ENCODE measurements at regions not wholly inside any gene's neighbourhood (a gene's known extent, or its start where the extent isn't known, plus 50 kb on each side); places are given as distances from the start of the nearest gene placed in this dataset.

DNA sequence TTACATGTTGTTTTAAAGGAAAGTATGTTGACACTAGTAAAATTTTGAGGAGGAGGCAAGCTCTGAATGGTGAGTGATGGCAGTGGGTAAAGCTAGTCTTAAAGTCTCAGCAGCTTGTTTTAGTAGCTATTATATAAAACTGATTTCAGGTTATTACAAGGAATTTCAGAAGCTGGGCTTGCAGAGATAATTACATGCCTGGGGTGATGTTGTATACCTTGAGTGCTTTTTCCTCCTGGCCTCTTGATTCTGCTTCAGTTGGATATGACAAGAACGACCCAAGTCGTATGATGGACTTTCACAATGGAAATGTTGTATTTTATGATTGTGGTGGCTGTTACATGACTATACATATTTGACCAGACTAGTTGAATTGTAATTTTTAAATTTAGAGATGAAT is 175.5 kb upstream of the ADGRL3 start:
- FAIRE-seq (no peak), DNase-seq (ENCODE audit: insufficient read length, low spot score) (no peak)

GRCh38 chr4:61027939-61028338 is 172.2 kb upstream of the ADGRL3 start:
- no peak for DNase-seq (ENCODE audit: insufficient read length, low spot score)

GRCh38 chr4:61036071-61036684 is 163.9 kb upstream of the ADGRL3 start:
- DNase-seq (ENCODE audit: insufficient read length, low spot score) (no peak), FAIRE-seq (no peak)

More at GRCh38 chr4:61027939-61028338, 172.2 kb upstream of the ADGRL3 start:
- FAIRE-seq = no peak

DNA sequence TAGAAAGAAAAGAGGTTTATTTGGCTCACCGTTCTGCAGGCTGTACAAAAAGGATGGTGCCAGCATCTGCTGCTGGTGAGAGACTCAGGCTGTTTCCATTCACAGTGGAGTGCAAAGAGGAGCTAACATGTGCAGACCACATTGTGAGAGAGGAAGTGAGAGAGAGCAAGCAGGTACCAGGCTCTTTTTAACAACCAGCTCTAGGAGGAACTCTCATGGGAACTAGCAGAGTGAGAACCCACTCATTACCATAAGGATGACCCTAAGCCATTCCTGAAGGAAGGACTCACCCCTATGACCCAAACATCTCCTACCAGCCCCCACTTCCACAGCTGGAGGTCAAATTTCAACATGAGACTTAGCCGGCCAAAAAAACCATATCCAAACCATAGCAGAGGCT is 158.6 kb upstream of the ADGRL3 start:
- no peak for FAIRE-seq
- no peak for DNase-seq (ENCODE audit: insufficient read length, low spot score)

DNA sequence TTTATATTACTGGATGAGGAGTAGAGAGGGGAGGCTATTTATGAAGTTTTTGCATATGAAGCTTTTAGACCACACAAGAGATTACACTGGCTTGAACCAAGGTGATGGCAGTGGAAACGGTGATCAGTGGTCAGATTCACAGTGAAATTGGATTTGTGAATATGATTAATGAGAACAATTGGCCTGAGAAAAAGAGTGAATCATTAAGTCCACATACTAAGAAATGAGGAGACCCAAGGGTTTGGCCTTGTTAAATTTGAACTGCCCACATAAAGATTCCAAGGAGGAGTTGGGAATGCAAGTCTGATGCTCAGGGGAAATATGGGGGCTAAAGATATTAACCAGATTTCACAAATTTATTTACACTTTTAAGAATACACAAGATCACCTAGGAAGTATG is 155.3 kb upstream of the ADGRL3 start:
- DNase-seq (ENCODE audit: insufficient read length, low spot score) (no peak), FAIRE-seq (no peak)

DNA sequence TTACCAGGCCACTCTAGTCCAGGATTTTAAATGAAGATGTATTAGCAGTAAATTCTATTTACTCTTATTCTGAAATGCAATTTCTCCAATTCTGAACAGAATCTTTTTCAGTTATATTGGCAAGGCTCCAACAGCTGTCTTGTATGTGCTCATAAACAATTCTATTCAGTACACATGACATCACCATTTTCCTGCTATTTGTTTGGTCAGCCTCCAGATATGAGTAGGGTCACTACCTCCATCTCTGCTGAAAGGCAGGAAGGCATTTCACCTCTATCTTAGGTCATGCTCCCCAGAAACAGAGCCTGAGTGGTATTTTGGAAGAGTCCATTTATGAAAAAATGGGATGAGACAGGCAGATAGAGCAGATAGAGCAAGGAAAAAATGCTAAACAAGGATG is 151.1 kb upstream of the ADGRL3 start:
- no peak for DNase-seq (ENCODE audit: insufficient read length, low spot score)

DNA sequence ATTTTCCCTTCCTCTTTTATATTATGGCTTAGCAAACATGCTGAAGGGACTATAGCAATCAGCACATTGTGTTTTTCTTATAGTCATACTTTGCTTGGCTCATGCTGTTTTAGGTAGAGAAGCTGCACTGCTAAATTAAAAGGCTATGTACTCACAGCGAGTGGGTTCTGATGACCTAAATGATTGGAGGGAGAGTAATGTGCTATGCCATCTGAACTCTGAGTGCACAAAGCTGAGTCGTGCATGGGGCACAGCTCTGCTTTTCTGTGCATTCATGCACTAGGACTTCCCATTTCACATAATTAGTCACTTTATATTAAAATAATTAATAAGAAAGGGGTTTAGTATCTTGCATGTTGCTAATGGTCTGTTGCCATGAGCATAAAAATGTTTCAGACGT is 132.7 kb upstream of the ADGRL3 start:
- FAIRE-seq = no peak
- no peak for DNase-seq (ENCODE audit: insufficient read length, low spot score)

More for the DNA sequence above, 151.1 kb upstream of the ADGRL3 start:
- no peak for FAIRE-seq

DNA sequence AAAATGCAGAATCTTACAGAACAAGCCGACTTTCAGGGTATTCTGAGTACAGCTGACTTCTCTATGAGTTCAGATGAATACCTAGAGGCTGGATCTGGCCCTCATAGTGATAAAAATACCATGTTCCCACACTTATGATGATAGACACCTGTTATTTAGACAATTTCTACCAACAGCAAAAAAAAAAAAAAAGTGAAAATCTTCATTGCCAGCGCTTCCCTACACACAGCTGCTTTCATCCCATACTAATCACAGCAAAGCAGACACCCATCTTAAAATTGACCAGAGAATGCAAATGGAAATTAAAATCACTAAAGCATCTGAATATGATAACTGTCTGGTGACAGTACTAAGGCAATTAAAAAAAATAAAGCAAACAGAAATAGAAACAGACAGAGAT is 132.1 kb upstream of the ADGRL3 start:
- no peak for DNase-seq (ENCODE audit: insufficient read length, low spot score)
- no peak for FAIRE-seq

GRCh38 chr4:61068745-61069144 is 131.4 kb upstream of the ADGRL3 start:
- FAIRE-seq (no peak), DNase-seq (ENCODE audit: insufficient read length, low spot score) (peak; percentile 3)

DNA sequence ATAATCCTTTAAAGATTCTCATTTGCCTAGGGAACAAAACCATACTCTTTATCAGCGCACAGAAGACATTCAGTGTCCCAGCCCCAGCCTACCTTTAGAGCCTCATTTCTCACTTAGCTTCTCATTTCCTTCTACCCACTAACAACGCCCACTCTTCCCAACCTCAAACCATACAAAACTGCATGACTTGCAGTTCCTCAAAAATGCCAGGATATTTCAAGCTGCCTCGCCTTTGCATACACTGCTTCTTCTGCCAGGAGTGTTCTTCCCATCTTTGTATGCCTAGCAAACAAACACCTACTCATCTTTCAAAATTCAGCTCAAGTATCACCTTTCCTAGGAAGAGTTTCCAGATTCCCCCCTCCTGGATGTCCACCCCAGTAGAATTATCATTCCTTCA is 129.9 kb upstream of the ADGRL3 start:
- FAIRE-seq (no peak), DNase-seq (ENCODE audit: insufficient read length, low spot score) (no peak)

DNA sequence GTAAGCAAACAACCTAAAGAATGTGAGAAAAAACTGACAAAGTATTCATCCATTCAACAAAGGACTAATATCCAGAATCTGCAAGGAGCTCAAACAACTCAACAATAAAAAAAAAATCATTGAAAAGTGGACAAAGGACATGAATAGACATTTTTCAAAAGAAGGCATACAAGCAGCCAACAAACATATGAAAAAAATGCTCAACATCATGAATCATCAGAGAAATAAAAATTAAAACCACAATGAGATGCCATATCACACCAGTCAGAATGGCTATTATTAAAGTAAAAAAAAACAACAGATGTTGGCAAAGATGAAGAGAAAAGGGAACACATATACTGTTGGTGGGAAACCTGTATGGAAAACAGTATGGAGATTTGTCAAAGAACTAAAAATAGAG is 120.7 kb upstream of the ADGRL3 start:
- DNase-seq (ENCODE audit: insufficient read length, low spot score) (no peak), FAIRE-seq (no peak)

DNA sequence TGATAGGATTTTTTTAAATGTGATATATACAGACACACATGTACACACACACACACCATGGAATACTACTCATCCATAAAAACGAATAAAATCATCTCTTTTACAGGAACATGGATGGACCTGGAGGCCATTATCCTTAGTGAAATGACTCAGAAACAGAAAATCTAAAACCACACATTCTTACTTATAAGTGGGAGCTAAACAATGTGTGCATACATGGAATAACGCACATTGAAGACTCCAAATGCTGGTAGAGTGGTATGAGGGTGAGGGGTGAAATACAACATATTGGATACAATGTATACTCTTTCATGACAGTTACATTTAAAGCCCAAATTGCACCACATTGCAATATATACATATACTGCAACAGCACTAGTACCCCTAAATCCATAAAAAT is 120.2 kb upstream of the ADGRL3 start:
- FAIRE-seq (no peak), DNase-seq (ENCODE audit: insufficient read length, low spot score) (no peak)

GRCh38 chr4:61085534-61085933 is 114.6 kb upstream of the ADGRL3 start:
- DNase-seq (ENCODE audit: insufficient read length, low spot score) (no peak), FAIRE-seq (no peak)

- FAIRE-seq = no peak
- no peak for DNase-seq (ENCODE audit: insufficient read length, low spot score)
Observed at GRCh38 chr4:61086357-61086756, 113.8 kb upstream of the ADGRL3 start.

DNA sequence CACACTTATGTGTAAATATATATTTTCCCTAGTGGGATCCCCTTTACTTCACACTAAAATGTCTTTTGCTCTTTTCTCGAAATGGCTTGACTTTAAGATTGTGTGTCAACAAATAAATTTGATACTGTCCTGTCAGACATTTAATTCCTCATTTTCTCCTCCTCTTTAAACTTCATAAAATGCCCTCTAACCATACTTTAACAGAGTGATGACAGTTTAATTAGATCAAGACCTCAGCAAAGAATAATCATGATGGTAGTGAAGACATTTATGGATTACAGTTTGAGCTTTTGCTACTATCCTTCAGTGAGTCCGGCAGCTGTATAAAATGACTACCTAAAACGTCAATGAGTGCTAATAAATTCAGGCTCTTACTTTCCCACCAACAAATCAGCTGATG is 113.1 kb upstream of the ADGRL3 start:
- no peak for DNase-seq (ENCODE audit: insufficient read length, low spot score)
- no peak for FAIRE-seq

DNA sequence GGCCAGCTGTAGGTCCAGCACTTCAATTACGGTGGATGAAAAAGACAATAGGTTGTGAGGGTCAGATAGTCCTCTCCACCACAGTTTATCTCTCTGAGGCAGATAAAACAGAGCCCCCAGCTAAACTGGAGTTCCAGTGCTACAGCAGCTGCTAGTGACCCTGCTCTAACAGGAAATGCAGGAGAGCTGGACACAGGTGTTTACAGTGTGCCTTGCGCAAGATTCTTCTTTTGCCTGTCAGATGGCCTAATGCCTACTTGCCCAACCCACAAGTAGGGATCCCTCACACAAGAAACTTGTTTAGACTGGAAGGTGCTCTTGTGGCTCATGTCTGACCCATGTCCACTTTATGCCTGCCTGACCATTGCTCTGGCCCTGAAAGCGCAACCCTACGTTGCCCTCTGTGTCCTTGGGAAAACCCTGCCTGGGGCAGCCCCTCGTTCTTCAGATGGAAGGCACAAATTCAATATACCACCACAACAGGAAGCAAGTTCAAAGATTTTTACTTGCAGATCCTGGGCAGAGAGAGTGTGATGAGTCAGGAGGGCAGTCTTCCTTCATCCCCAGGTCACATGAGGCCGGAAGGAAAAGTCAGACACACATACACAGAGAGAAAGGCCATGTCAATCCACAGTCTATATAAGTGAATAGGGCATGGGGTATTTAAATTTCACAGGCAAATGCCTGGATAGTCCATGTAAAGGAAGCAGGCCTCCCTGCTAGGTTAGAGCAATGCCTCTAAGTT is 105.1 kb upstream of the ADGRL3 start:
- FAIRE-seq (no peak), DNase-seq (ENCODE audit: insufficient read length, low spot score) (no peak)

DNA sequence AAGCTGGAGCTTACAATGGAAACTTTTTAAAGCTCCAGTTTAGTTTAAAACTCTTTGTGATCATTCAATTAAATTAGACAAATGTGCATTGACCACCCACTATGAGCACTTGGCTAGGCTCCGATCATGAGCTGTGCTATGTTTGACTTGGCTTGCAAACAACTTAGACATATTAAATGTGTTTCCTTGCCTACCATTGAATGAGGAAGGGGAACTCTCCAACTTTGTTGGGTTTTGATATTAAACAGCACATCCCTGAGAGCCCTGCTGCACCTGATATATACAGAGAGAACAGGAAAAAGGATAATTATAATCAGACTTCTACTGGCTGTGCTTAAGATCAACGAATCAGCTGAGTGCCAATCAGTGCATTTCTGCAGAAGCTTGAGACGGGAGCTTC is 71.4 kb upstream of the ADGRL3 start:
- DNase-seq (ENCODE audit: insufficient read length, low spot score) = no peak
- FAIRE-seq = no peak

DNA sequence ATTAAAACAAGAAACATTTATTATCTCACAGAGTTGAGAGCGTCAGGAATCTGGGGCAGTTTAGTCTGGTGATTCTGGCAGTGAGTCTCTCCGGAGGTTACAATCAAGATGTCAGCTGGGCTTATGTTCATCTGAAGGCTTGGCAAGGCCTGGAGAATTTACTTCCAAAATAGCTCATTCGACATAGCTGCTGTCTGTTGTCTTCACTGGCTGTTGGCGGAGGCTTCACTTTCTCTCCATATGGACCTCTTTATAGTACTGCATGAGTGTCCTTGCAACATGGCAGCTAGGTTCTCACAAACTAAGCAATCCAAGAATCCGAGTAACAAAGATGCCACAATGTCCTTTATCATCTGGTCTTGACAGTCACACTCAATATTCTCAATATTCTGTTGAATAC is 70.2 kb upstream of the ADGRL3 start:
- FAIRE-seq (no peak), DNase-seq (ENCODE audit: insufficient read length, low spot score) (no peak)

GRCh38 chr4:61143461-61143860 is 56.7 kb upstream of the ADGRL3 start:
- DNase-seq (ENCODE audit: insufficient read length, low spot score) = no peak

GRCh38 chr4:61149278-61149677 is 50.8 kb upstream of the ADGRL3 start:
- no peak for FAIRE-seq

More at GRCh38 chr4:61143461-61143860, 56.7 kb upstream of the ADGRL3 start:
- no peak for FAIRE-seq

More at GRCh38 chr4:61149278-61149677, 50.8 kb upstream of the ADGRL3 start:
- no peak for DNase-seq (ENCODE audit: insufficient read length, low spot score)

Data from HTR-8/SVneo (cell line).